ENCODE measurements at regions not wholly inside any gene's neighbourhood (a gene's known extent, or its start where the extent isn't known, plus 50 kb on each side); places are given as distances from the start of the nearest gene placed in this dataset.

- peaks cover 31% of the 10 kb centered on the region for H3K4me1 Mint-ChIP-seq (ENCODE audit: unreplicated experiment)
- H3K27ac Mint-ChIP-seq (ENCODE audit: unreplicated experiment) = no peak overlapping the region
- H3K36me3 Mint-ChIP-seq (ENCODE audit: unreplicated experiment) = no peaks in the 10 kb centered on the region
- H3K27me3 Mint-ChIP-seq (ENCODE audit: unreplicated experiment) = peaks cover 31% of the 10 kb centered on the region
- no peak overlapping the region for H3K4me3 Mint-ChIP-seq (ENCODE audit: unreplicated experiment)
- no peaks in the 10 kb centered on the region for H3K9me3 Mint-ChIP-seq (ENCODE audit: unreplicated experiment)
- TF ChIP-seq, protein P1, sequence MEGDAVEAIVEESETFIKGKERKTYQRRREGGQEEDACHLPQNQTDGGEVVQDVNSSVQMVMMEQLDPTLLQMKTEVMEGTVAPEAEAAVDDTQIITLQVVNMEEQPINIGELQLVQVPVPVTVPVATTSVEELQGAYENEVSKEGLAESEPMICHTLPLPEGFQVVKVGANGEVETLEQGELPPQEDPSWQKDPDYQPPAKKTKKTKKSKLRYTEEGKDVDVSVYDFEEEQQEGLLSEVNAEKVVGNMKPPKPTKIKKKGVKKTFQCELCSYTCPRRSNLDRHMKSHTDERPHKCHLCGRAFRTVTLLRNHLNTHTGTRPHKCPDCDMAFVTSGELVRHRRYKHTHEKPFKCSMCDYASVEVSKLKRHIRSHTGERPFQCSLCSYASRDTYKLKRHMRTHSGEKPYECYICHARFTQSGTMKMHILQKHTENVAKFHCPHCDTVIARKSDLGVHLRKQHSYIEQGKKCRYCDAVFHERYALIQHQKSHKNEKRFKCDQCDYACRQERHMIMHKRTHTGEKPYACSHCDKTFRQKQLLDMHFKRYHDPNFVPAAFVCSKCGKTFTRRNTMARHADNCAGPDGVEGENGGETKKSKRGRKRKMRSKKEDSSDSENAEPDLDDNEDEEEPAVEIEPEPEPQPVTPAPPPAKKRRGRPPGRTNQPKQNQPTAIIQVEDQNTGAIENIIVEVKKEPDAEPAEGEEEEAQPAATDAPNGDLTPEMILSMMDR (IDR thresholded peaks at IDR 0.05) = no peak
- DNase-seq (ENCODE audit: extremely low spot score, unreplicated experiment) = peak; percentile 19
Measured at GRCh38 chr10:78335371-78335690, 301.7 kb downstream of the RPS24 start.

DNA sequence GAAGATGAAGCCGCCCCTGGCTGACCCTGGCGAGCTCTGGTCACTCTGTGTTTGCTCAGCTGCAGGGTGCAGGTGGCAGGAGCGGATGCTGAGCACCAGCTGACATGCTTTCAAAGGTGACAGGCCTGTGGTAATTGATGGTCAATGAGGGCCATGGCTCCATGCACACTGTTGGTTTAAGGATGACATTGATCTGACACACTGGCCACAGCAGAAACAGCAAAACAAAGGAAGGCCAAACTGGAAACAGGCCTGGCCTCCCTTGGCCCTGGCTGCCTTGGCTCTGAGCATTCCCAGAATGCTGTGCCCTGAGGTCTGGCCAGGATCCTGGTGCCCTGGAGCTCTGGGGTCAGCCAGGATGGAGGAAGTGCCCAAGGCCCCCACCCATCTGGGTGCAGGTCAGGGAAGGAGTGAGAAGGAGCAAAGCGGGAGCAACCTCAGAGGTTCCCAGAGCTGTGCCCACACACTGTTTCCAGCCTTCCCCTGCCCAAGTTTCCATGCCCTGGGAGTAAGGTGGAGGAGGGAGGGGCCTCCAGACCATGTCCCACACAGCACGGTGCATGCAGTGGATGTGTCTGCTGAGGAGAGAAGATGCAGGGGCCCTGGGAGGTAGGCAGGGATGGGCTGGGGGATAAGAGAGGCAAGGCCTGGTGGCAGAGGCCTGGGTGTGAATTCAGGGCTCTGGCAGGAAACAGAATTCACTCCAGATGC, 302.2 kb downstream of the RPS24 start:
- H3K36me3 Mint-ChIP-seq (ENCODE audit: unreplicated experiment) = no peaks in the 10 kb centered on the region
- peaks cover 30% of the 10 kb centered on the region for H3K27me3 Mint-ChIP-seq (ENCODE audit: unreplicated experiment)
- peak; percentile 54 for DNase-seq (ENCODE audit: extremely low spot score, unreplicated experiment)
- TF ChIP-seq, protein P1 (IDR thresholded peaks at IDR 0.05) = no peak
- peaks cover 30% of the 10 kb centered on the region for H3K4me1 Mint-ChIP-seq (ENCODE audit: unreplicated experiment)
- no peak overlapping the region for H3K4me3 Mint-ChIP-seq (ENCODE audit: unreplicated experiment)
- no peaks in the 10 kb centered on the region for H3K9me3 Mint-ChIP-seq (ENCODE audit: unreplicated experiment)
- no peak overlapping the region for H3K27ac Mint-ChIP-seq (ENCODE audit: unreplicated experiment)

GRCh38 chr10:78336402-78336791, 302.7 kb downstream of the RPS24 start:
- H3K9me3 Mint-ChIP-seq (ENCODE audit: unreplicated experiment) = no peaks in the 10 kb centered on the region
- peaks cover 24% of the 10 kb centered on the region for H3K4me1 Mint-ChIP-seq (ENCODE audit: unreplicated experiment)
- peaks cover 27% of the 10 kb centered on the region for H3K27me3 Mint-ChIP-seq (ENCODE audit: unreplicated experiment)
- H3K27ac Mint-ChIP-seq (ENCODE audit: unreplicated experiment) = no peak overlapping the region
- peak; percentile 62 for DNase-seq (ENCODE audit: extremely low spot score, unreplicated experiment)
- no peak overlapping the region for H3K4me3 Mint-ChIP-seq (ENCODE audit: unreplicated experiment)
- H3K36me3 Mint-ChIP-seq (ENCODE audit: unreplicated experiment) = no peaks in the 10 kb centered on the region
- TF ChIP-seq, protein P1 (IDR thresholded peaks at IDR 0.05) = no peak

DNA sequence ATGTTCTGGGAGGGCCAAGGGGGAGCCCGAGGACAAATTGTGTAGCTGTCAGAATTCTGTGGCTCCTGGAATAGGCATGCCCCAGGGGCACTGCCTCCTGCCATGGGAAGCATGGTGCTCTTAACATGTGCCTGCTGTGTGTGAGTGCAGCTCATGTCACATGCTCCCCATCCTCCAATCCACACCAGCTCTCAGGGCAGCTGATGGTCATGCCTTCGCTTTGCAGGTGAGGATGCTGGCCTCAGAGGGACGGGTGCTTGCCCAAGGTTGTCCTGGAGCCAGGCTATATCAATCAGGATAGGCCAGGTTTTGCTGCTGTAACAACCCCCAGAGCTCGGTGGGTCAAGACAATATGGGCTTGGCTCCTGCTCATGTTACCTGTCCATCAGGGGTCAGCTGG, 303.4 kb downstream of the RPS24 start:
- Mint-ChIP-seq H3K4me1 (ENCODE audit: unreplicated experiment) (peaks cover 19% of the 10 kb centered on the region), H3K9me3 (ENCODE audit: unreplicated experiment) (no peaks in the 10 kb centered on the region), H3K27ac (ENCODE audit: unreplicated experiment) (no peak overlapping the region), H3K4me3 (ENCODE audit: unreplicated experiment) (no peak overlapping the region), H3K27me3 (ENCODE audit: unreplicated experiment) (peaks cover 33% of the 10 kb centered on the region), H3K36me3 (ENCODE audit: unreplicated experiment) (no peaks in the 10 kb centered on the region)
- DNase-seq (ENCODE audit: extremely low spot score, unreplicated experiment) = peak; percentile 48
- TF ChIP-seq, protein P1 (IDR thresholded peaks at IDR 0.05) = no peak

DNA sequence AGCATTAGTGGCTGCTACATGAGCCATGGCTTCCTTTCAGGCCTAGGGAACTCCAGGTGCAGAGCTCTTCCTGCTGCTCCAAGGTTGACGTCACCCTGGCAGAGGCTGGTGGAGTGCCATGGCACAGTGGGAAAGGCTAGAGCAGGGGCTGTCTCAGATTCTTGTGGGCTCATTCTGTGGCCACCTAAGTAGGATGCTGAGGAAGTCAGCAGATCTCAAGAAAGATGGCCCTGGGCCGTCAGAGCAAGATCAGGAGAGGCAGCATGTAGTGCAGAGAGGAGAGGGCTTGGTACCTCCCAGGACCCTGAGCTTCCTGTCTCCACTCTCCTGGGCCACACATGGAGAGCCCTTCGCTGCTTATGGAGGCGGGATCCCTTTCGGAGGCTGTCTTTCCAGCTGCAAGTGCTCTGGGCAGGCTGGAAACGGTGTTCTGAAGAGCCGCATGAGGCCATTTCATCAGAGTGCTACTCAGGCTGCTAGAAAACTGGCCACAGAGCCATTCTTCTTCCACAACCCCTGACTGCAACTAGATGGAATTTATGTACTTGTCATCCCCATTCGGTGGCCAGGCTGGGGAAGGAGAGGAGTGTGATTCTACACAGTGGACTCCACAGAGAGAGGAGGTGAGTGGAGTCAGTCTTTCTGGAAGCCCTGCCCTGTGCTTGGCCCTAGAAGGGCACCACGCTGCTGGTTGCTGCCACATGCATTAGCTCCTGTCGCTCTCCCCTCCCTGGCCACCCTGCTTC, 304.2 kb downstream of the RPS24 start:
- no peaks in the 10 kb centered on the region for H3K9me3 Mint-ChIP-seq (ENCODE audit: unreplicated experiment)
- TF ChIP-seq, protein P1 (IDR thresholded peaks at IDR 0.05) = no peak
- H3K27me3 Mint-ChIP-seq (ENCODE audit: unreplicated experiment) = peaks cover 33% of the 10 kb centered on the region
- H3K27ac Mint-ChIP-seq (ENCODE audit: unreplicated experiment) = no peak overlapping the region
- H3K36me3 Mint-ChIP-seq (ENCODE audit: unreplicated experiment) = no peaks in the 10 kb centered on the region
- DNase-seq (ENCODE audit: extremely low spot score, unreplicated experiment) = peak; percentile 67
- H3K4me3 Mint-ChIP-seq (ENCODE audit: unreplicated experiment) = no peak overlapping the region
- H3K4me1 Mint-ChIP-seq (ENCODE audit: unreplicated experiment) = peaks cover 17% of the 10 kb centered on the region
